ENCODE measurements at regions not wholly inside any gene's neighbourhood (a gene's known extent, or its start where the extent isn't known, plus 50 kb on each side); places are given as distances from the start of the nearest gene placed in this dataset.
"Not testable (repeated sequence)": the region's sequence is repeated elsewhere in the genome, so short reads cannot be mapped to it uniquely, and the experiment has no call there.

DNA sequence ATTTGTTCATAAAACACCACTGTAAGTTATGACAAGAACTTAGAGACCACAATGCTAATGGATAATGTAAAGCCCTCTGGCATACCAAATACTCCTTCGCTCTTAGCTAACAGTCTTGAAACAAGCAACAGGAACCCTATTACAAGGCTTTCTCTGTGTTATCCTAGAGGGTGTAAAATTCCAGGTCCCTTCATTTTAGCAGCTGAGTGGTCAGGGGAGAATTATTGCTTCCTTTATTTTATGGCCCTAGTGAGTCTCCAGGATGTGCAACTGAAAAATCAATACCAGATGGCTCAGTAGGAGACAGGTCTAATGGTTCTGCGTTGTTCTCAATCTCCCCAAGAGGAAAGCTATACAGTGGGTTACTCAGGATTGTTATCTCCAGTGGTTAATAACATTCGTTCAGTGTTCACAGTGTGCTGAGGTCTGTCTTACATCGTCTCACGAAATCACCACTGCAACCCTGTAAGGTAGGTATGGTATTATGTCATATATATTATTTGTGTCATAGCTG lies 172.7 kb upstream of the CNOT2 start:
- no peak for DNase-seq (ENCODE audit: low read depth)

GRCh38 chr12:70074510-70074909 lies 168.7 kb upstream of the CNOT2 start:
- DNase-seq (ENCODE audit: low read depth), result no peak

DNA sequence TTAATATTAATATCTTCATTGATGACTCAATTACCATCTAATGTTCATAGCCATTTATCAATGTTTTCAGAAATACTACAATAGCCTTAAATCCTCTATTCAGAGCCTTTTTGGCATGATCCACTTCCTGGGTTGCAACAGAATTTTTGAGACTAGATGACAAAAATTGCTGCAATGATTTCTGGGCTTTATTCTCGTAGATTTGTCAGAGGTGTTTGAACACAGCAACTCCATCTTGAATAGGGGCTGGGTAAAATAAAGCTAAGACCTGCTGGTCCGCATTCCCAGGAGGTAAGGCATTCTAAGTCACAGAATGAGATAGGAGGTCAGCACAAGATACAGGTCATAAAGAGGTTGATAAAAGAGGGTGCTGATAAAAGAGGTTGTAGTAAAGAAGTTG lies 165.8 kb upstream of the CNOT2 start:
- DNase-seq (ENCODE audit: low read depth), result no peak

DNA sequence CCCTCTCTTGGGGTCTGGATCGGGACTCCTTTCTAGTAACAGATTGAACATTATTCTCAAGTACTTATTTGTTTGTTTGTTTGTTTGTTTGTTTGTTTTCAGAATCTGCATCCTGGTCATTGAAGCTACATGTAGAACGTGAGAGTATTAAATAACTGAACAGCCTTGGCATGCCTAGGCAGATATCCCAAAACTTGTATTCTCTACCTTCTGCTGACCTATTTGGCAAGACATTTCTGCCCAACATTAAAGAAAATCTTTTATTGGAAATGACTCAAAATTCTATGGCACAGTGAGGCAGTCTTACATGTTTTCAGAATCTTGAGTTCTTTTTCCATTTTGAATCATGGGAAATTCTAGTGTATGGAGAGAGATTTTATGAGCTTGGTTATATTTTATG lies 165.1 kb upstream of the CNOT2 start:
- DNase-seq (ENCODE audit: low read depth), result no peak

DNA sequence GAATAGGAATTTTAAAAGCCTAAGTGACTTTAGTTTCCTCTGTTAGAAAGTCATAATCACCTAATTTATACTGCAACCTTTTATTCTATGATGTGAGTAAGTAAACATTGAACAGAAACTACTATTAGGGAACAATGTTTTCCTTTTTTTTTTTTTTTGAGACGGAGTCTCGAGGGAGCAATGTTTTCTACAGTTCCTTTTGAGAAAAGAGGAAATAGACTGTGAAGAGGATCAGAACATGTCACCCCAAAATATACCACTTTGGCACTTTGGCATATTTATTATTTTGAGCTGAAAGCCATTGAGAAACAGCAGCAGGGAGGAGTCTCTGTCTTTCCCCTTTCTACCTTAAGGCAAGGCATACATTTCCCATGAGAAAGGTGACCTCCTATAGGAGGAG lies 162.7 kb upstream of the CNOT2 start:
- no peak for DNase-seq (ENCODE audit: low read depth)

- DNase-seq (ENCODE audit: low read depth), result no peak
These were observed 160.1 kb upstream of the CNOT2 start for GRCh38 chr12:70082997-70083676.

DNA sequence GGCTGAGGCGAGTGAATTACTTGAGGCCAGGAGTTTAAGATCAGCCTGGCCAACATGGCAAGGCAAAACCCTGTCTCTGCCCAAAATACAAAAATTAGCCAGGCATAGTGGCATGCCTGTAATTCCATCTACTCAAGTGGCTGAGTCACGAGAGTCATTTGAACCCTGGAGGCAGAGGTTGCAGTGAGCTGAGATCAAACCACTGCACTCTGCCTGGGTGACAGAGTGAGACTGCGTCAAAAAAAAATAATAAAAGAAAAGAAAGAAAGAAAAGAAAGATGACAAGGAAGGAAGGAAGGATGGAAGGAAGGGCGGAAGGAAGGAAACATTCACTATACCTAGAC lies 159.6 kb upstream of the CNOT2 start:
- DNase-seq (ENCODE audit: low read depth), result no peak

DNA sequence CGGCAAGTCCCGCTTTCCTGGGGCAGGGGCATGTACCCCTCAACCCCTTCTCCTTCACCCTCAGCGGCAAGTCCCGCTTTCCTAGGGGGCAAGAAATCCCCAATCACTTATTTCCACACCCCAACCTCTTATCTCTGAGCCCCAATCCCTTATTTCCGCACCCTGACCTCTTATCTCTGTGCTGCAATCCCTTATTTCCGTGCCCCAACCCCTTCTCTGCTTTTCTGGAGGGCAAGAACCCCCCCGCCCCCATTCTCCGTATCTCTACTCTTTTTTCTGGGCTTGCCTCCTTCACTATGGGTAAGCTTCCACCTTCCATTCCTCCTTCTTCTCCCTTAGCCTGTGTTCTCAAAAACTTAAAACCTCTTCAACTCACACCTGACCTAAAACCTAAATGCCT lies 156.9 kb upstream of the CNOT2 start:
- DNase-seq (ENCODE audit: low read depth), result not testable (repeated sequence)

DNA sequence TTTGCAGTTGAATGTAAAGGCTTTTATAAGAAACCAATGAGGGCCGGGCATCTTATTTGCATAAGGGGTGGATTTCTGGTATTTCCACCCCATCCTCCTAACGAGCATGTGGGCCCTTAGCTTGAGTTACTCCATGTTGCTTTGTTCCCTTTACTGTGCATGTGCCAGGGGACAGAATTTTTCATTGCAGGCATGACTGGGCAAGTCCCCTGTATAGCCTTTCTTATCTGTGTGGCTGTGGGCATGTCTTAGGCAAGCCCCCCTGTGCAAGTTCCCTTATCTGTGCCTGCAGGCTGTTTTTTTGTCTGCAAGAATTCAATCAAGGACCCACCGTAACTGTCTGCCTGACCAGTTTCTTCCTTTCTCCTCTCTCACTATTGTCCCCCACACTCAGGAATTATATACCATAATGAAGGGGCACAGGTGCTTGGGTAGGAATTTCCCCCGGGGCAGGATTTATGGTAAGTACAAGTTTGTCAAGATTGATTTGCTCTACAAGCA lies 152.2 kb upstream of the CNOT2 start:
- no peak for DNase-seq (ENCODE audit: low read depth)

- no peak for DNase-seq (ENCODE audit: low read depth)
These were observed 148.8 kb upstream of the CNOT2 start for GRCh38 chr12:70094467-70094866.

- DNase-seq (ENCODE audit: low read depth), result no peak
These were observed 146.3 kb upstream of the CNOT2 start for GRCh38 chr12:70096759-70097410.

DNA sequence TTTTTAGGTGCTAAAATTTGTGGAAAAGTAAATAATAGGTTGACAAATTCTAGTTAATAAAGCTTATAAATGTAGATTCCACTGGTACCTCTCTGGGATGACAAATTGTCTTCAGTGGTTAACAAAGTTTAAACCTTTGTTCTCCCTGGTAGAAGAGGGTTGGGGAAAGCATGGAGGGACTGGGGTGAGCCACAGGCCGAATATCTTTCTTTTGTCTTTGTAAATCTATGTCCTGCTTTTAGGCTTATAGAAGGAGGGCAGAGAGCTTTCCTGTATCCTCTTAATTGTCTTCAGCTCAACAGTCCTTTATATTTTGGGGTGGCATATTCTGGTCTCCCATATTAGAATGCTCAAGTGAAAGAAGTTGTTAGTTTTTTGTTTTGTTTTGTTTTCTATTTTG lies 142.2 kb upstream of the CNOT2 start:
- DNase-seq (ENCODE audit: low read depth), result no peak

- no peak for DNase-seq (ENCODE audit: low read depth)
These were observed 136.9 kb upstream of the CNOT2 start for GRCh38 chr12:70106347-70106746.

DNA sequence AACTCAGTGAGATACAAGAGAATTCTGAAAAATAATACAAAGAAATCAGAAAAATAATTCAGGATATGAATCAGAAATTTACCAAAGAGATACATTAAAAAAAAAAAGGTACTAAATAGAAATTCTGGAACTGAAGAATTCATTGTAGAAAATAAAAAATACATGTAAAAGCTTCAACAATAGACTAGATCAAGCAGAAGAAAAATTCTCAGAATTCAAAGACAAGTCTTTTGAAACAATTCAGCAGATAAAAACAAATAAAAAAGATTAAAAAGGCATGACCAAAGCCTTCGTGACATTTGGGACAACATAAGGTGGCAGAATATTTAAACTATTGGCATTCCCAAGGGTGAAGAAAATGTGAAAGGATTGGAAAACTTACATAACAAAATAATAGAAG lies 133.1 kb upstream of the CNOT2 start:
- DNase-seq (ENCODE audit: low read depth), result no peak

DNA sequence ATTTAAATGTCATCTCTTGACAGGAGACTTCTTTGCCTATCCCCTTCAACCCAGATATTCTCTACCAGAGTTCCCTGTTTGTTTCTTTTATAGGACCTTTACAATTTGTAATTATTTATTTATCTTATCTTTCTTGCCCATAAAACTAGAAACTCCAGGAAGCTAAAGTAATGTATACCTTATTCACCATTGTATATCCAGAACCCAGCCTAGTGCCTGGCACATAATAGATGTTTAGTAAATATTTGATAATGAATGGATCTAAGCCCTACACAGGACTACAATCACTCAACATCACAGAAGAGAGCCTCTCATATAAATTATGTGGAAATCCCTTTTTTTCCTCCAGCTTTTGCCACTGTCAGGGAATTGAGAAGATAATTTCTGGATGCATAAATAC lies 125.6 kb upstream of the CNOT2 start:
- no peak for DNase-seq (ENCODE audit: low read depth)

DNA sequence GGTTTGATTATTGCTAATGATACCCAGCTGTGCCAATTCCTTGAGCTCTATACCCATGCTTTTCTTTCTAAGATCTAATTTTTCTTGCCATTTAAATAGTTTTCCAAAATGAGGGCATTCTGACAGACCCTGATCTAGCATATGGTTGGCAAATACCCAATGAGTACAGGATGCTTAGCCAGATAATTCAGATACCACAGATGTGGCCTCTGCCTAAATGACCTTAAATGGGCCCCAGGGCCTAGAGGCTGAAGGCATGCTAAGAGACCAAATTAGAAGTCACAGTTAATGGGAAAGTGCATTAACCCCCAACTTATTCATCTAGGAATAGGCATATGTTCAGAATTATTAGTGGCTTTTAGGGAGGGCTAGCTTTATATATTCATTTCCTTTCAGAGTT lies 122.3 kb upstream of the CNOT2 start:
- DNase-seq (ENCODE audit: low read depth), result no peak

DNA sequence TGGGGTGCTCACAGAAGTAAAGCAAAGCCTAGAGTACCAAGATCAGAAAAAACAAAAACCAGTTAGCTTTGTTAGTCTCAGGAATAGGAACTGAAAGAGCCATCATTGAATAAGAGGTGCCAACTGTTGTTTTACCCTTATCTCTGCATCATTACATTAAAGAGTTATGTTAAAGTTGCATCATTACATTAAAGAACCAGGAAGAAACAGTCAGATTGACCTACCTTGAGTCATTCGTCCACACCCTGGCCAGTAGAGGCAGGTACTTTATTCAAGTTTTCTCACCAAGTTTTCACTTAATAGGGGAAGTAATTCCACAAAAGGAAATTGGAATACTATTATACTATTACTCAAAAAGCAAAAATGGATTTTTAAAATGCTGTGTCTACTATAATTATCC lies 121.7 kb upstream of the CNOT2 start:
- no peak for DNase-seq (ENCODE audit: low read depth)

DNA sequence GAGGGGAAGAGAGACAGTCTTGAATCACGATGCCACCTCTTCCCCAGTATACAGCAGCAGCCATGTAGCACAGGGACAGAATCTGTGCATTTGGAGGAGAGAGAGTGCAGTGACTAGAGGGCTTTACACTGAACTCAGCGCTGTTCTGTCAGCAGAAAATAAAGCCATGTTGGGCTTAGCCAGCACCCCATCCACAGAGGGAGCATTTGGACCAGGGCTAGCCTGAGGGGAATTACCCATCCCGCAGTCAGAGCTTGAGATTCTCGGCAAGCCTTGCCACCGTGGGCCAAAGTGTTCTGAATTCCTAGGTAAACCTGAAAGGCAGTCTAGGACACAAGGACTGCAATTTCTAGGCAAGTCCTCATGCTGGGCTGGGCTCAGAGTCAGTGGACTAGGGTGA lies 120.4 kb upstream of the CNOT2 start:
- DNase-seq (ENCODE audit: low read depth), result no peak

DNA sequence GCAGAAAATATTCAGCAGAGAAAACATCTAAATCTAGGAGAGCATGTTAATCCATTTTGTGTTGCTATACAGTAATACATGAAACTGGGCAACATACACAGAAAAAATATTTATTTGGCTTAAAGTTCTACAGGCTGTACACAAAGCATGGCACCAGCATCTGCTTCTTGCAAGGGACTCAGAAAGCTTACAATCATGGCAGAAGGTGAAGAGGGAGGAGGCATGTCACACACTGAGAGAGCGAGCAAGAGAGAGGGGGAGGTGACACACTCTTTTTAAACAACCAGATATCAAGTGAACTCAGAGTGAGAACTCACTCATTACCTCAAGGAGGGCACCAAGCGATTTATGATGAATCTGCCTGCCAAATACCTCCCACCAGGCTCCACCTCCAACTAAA lies 94.2 kb upstream of the CNOT2 start:
- no peak for DNase-seq (ENCODE audit: low read depth)

DNA sequence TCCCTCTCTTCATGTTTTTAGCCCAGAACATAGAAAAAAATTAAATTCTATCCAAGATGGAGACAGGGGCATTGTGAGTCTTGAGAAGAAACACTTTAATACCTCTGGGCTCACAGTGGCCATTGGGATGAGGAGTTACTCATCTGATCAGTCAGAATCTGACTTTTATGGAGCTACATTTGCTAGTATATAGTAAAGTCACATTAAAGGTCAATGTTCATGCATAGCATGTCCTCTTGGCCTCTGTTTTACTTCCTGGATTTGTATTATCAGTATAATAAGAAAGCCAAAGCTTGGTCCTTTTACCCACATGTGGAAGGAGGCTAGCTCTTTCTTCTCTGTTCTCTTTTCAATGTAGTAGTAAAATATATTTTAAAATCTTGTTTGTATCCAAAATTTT lies 93.6 kb upstream of the CNOT2 start:
- DNase-seq (ENCODE audit: low read depth), result no peak

DNA sequence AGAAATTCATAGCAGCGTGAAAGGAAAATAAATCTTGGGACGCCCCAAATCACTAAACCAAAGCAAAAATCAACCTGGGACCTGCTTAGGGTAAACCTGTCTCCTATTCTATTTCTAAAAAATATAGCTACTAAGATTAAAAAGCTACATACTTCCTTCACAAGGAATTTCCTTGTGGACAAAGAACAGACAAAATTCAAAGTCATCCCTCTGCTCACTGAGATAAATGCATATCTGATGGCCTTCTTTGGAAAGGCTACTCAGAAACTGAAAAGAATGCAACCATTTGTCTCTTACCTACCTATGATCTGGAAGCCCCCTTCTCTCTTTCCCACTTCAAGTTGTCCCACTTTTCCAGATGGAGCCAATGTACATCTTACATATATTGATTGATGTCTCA lies 93.0 kb upstream of the CNOT2 start:
- no peak for DNase-seq (ENCODE audit: low read depth)

GRCh38 chr12:70151993-70152392 lies 91.2 kb upstream of the CNOT2 start:
- no peak for DNase-seq (ENCODE audit: low read depth)

DNA sequence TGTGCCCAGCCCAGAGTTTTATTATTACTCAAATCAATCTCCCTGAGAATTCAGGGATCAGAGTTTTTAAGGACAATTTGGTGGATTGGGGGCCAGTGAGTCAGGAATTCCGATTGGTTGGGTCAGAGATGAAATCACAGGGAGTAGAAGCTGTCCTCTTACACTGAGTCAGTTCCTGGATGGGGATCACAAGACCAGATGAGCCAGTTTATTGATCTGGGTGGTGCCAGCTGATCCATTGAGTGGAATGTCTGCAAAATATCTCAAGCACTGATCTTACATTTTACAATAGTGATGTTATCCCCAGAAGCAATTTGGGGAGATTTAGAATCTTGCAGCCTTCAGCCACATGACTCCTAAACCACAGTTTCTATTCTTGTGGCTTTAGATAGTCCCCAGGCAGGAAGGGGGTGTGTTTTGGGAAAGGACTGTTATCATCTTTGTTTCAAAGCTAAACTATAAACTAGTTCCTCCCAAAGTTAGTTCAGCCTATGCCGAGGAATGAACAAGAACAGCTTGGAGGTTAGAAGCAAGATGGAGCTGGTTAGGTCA lies 89.1 kb upstream of the CNOT2 start:
- DNase-seq (ENCODE audit: low read depth), result no peak
